NCI-H187 (cell line): ENCODE measurements at regions not wholly inside any gene's neighbourhood (a gene's known extent, or its start where the extent isn't known, plus 50 kb on each side); places are given as distances from the start of the nearest gene placed in this dataset.

Source experiments
- DNase-seq, 2 experiments: peaks; one replicate each; lab custom pipeline; 2025; lab: John Stamatoyannopoulos, UW

GRCh38 chr4:32148111-32148666, 1428.0 kb downstream of the PCDH7 start:
- no peak for DNase-seq

DNA sequence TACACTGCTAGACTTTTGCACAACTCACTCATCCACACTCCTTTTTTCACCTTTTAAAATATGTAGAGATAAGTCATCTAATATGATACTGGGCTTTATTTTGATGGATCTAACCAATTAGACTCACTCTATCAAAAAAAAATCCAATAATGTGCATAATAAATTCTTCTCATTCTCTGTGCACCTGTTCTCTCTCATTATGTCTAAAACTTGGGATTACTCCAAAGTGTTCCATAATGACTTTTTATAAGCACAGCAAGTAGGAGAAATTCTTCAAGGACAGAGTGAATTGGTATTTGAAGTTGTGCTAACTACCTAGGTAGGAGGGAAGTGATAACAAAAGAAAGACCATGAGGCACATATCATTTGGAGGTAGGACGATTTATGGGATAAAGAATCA, 1438.8 kb downstream of the PCDH7 start:
- no peak for DNase-seq

- no peak for DNase-seq
Observed at GRCh38 chr4:32161392-32161791, 1441.2 kb downstream of the PCDH7 start.

GRCh38 chr4:32163125-32163524, 1443.0 kb downstream of the PCDH7 start:
- no peak for DNase-seq

- DNase-seq = no peak
Observed at GRCh38 chr4:32169841-32170240, 1449.7 kb downstream of the PCDH7 start.

- no peak for DNase-seq
Observed at GRCh38 chr4:32172086-32172485, 1451.9 kb downstream of the PCDH7 start.

GRCh38 chr4:32172761-32173160, 1452.6 kb downstream of the PCDH7 start:
- DNase-seq = no peak

DNA sequence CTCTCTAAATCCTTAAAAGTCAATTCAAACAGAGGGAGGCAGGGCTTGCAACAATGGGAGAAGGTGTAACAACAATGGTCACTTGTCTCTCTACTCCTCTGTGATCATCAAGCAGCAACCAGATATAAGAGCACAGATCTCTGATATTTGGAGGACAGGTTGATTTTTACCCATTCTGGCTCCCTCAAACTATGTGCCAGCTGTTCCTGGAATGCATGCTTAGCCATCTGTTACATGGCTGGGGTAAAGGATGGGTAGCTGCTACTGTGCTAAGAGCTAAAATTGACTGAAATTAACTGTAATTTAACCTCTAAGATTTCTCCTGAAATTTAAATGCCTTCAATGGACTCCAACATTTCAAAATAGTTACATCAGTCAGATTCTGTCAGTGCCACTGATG, 1459.9 kb downstream of the PCDH7 start:
- no peak for DNase-seq

GRCh38 chr4:32184186-32184585, 1464.0 kb downstream of the PCDH7 start:
- no peak for DNase-seq

- DNase-seq = no peak
Observed at GRCh38 chr4:32189130-32189529, 1469.0 kb downstream of the PCDH7 start.

DNA sequence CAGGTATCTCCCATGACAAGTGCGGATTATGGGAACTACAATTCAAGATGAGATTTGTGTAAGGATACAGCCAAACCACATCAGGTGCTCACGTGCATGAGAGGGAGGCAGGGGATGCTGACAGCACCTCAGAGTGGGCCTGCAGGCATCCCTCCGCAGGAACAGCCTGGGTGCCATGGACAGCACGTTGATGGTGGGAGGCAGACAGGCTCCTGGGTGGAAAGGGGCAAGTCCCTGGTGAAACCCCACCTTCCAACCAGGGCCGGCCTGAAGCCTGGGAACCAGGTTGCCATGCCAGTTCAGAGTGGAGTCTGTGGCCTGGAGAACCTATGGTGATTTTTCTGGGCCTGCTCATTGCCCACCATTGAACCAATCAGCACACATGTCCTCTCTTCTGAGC, 1469.6 kb downstream of the PCDH7 start:
- no peak for DNase-seq

- DNase-seq = no peak
Observed at GRCh38 chr4:32191961-32192360, 1471.8 kb downstream of the PCDH7 start.

- no peak for DNase-seq
Observed at GRCh38 chr4:32192363-32192762, 1472.2 kb downstream of the PCDH7 start.

DNA sequence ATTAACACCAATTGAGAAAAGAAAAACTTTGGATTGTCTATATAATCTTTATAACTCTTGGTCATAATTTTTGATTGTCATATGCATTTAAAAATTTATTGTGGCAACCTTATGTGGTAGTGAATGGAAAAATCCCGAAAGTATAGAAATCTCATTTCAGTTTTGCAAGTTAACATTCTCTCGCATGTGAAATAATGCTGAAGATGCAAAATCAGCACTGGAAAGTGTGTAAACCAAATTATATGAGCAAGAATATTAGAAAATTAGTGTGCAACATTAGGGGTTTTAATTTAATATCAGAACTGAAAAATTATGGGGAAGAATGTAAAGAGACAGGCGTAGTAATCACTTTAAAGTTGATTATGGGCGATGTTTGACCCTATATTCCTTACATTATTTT, 1472.8 kb downstream of the PCDH7 start:
- DNase-seq = no peak

DNA sequence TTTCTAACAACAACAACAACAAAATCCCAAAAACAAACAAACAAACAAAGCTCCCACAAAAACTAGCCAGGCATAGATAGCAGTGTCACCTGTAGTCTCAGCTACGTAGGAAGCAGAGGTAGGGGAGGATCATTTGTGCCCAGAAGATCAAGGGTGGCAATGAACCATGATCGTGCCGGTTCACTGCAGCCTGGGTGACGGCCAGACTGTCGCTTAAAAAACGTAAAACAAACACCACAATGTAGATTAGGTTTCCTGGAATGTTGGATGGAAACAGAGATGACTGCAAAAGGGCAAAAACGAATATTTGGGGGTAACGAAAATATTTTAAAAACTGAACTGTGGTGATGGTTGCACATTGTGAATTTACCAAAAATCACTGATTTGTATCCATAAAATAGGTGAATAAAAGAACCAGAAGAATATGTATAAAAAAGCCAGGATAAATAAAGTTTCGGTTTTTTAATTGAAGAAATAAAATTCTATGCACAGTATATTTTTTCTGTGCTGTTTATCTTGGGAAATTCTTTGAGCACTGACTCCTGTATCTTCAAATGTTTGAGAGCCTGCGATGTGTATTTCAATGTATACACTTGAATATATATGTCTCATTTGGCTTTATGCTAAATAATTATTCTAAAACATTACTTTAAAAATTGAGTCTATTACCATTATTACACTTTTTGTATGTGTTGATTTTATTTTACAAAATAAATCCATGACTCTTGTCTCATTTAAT, 1477.0 kb downstream of the PCDH7 start:
- no peak for DNase-seq

DNA sequence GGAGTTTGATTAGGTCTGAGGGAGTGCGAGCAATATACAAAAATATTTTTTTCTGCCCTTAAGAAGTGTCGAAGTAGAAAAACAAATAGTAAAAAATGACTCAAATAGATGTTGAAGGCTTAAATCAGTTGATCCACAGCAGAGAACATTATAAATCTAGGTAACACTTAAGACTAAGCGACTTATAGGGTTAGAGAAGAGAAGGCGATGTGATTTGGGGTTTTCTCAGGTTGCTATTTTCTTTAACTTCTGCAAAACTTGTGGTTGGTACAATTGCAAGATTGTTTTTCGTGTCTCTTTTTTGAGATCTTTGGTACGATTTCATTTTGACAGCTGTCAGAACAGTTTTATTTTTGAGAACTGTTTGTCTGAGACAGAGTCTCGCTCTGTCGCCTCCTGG, 1479.5 kb downstream of the PCDH7 start:
- no peak for DNase-seq

DNA sequence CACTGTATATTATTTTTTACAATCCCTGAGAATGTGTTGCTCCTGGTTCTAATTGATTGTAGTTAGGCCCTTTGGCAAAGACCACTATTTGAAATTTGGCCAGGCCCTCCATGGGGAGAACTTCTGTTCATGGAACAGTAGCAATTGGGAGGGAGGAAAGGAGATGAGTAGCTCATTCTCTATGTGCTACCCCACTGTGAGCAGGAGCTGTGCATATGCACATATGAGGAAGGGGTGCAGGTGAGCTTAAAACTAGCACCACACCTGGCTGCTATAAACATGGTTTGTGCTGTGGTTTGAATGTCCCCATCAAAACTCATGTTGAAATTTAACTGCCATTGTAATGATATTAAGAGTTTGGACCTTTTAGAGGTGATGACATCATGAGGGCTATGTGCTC, 1483.2 kb downstream of the PCDH7 start:
- DNase-seq = no peak

DNA sequence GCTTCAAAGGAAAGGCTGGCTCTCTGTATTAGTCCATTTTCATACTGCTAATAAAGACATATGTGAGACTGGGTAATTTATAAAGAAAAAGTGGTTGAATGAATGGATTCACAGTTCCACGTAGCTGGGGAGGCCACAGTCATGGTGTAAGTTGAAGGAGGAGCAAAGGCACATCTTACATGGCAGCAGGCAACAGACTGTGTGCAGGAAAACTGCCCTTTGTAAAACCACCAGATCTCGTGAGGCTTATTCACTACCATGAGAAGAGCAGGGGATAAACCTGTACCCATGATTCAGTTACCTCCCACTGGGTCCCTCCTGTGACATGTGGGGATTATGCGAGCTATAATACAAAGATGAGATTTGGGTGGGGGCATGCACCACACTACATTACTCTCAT, 1486.6 kb downstream of the PCDH7 start:
- DNase-seq = no peak

GRCh38 chr4:32207456-32207855, 1487.3 kb downstream of the PCDH7 start:
- DNase-seq = no peak

DNA sequence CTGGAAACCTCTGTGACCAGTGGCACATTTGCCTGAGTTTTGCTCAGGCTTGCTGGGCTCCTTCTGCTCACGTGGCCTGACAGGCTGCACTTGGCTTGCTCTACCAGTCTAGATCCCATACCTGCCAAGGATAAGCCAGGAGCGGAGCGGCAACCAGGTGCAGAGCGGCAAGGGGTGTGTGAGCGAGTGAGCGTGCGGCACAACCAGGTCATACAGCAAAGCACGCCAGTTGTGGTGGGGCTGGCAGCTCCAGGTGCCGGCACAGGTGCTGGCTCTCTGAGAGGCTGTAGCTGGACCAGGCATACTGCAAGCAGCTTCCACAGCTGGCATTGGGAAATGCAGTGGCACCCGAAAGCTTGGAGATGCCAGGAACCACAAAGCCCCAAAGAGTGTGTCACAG, 1495.1 kb downstream of the PCDH7 start:
- no peak for DNase-seq

DNA sequence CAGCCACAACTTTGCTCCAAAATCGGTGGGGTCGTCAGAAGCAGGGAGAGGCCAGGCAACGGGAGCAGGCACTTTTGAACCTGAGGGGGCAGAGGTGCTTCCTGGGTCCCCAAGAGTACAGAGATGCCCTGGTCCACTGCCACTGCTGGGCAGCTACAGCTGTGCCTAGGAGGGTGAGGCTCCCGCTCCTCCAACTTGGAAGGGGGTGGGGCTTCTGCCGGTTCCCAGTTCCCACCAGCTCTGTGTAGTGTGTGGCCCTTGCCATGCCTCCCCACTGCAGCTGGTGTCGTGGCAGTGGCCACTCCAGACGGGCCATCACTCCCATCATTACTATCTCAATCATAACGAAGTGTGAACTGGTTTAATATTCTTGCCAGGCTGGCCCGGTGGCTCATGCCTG, 1496.3 kb downstream of the PCDH7 start:
- no peak for DNase-seq

- DNase-seq = no peak
Observed at GRCh38 chr4:32219306-32220075, 1499.3 kb downstream of the PCDH7 start.

GRCh38 chr4:32226204-32226603, 1506.0 kb downstream of the PCDH7 start:
- no peak for DNase-seq
